H9 (cell line): ENCODE measurements at regions not wholly inside any gene's neighbourhood (a gene's known extent, or its start where the extent isn't known, plus 50 kb on each side); places are given as distances from the start of the nearest gene placed in this dataset.
A peak's percentile ranks its signal among the peaks of the same experiment; 100 is the strongest.

Source experiments
- DNase-seq: peaks from one replicate; pipeline ENCODE4 v3.0.0-alpha.2; 2017
- H2AFZ ChIP-seq: one replicate; pipeline ENCODE4 v1.6.1; 2013; ENCODE audit warnings: mild to moderate bottlenecking, low read length, control low read depth, moderate library complexity
- H2AK5ac ChIP-seq: 2 replicates; pipeline ENCODE4 v1.6.1; 2013; ENCODE audit warnings: low read length, control low read depth, mixed read lengths; ENCODE audit not compliant: insufficient read length
- H2BK120ac ChIP-seq: one replicate; pipeline ENCODE4 v1.6.1; 2013; ENCODE audit warnings: low read depth, mild to moderate bottlenecking, low read length, control low read depth, inconsistent platforms; ENCODE audit not compliant: poor library complexity, severe bottlenecking
- H2BK12ac ChIP-seq: 2 replicates; pipeline ENCODE4 v1.6.1; 2013; ENCODE audit warnings: low read length, control low read depth, mixed read lengths, low read depth; ENCODE audit not compliant: insufficient read length
- H2BK15ac ChIP-seq: 2 replicates; pipeline ENCODE4 v1.6.1; 2013; ENCODE audit warnings: low read depth, low read length, control low read depth
- H2BK20ac ChIP-seq: one replicate; pipeline ENCODE4 v1.6.1; 2013; ENCODE audit warnings: low read depth, mild to moderate bottlenecking, low read length, control low read depth, inconsistent platforms; ENCODE audit not compliant: poor library complexity, severe bottlenecking
- H2BK5ac ChIP-seq: 2 replicates; pipeline ENCODE4 v1.6.1; 2013; ENCODE audit warnings: low read length, control low read depth, mixed read lengths; ENCODE audit not compliant: insufficient read length
- H3K14ac ChIP-seq: 2 replicates; pipeline ENCODE4 v1.6.1; 2013; ENCODE audit warnings: low read length, control low read depth; ENCODE audit not compliant: insufficient read depth
- H3K18ac ChIP-seq: 2 replicates; pipeline ENCODE4 v1.6.1; 2013; ENCODE audit warnings: low read depth, mild to moderate bottlenecking, mixed read lengths, low read length, control low read depth; ENCODE audit not compliant: insufficient read length
- H3K23ac ChIP-seq: 2 replicates; pipeline ENCODE4 v1.6.1; 2013; ENCODE audit warnings: low read length, control low read depth, mixed read lengths, low read depth; ENCODE audit not compliant: insufficient read length
- H3K23me2 ChIP-seq: 2 replicates; pipeline ENCODE4 v1.6.1; 2013; ENCODE audit warnings: low read depth, mild to moderate bottlenecking, mixed read lengths, low read length, control low read depth; ENCODE audit not compliant: insufficient read length, poor library complexity, severe bottlenecking
- H3K27ac ChIP-seq: 2 replicates; pipeline ENCODE4 v1.5.1; 2013; ENCODE audit warnings: low read length, control low read depth, mixed read lengths, low read depth; ENCODE audit not compliant: insufficient read length
- H3K27me3 ChIP-seq: 2 replicates; pipeline ENCODE4 v1.6.1; 2013; ENCODE audit warnings: low read length, control low read depth, inconsistent platforms; ENCODE audit not compliant: insufficient read depth
- H3K4ac ChIP-seq: 2 replicates; pipeline ENCODE4 v1.6.1; 2013; ENCODE audit warnings: low read depth, mild to moderate bottlenecking, control low read depth, inconsistent platforms, low read length, moderate library complexity
- H3K4me1 ChIP-seq: 2 replicates; pipeline ENCODE4 v1.6.1; 2013; ENCODE audit warnings: low read length, control low read depth, inconsistent platforms; ENCODE audit not compliant: insufficient read depth
- H3K4me2 ChIP-seq: 2 replicates; pipeline ENCODE4 v1.6.1; 2013; ENCODE audit warnings: low read length, control low read depth, mixed read lengths; ENCODE audit not compliant: insufficient read length, insufficient read depth
- H3K56ac ChIP-seq: 2 replicates; pipeline ENCODE4 v1.6.1; 2013; ENCODE audit warnings: low read depth, mild to moderate bottlenecking, mixed read lengths, low read length, control low read depth; ENCODE audit not compliant: insufficient read length
- H3K79me1 ChIP-seq: 2 replicates; pipeline ENCODE4 v1.6.1; 2013; ENCODE audit warnings: low read depth, mild to moderate bottlenecking, moderate library complexity, low read length, control low read depth, inconsistent platforms; ENCODE audit not compliant: insufficient read depth, poor library complexity, severe bottlenecking
- H3K79me2 ChIP-seq: 2 replicates; pipeline ENCODE4 v1.6.1; 2013; ENCODE audit warnings: low read length, control low read depth, inconsistent platforms; ENCODE audit not compliant: insufficient read depth
- H3K9ac ChIP-seq: 2 replicates; pipeline ENCODE4 v1.6.1; 2013; ENCODE audit warnings: low read length, control low read depth, mixed read lengths; ENCODE audit not compliant: insufficient read length; ENCODE audit errors: extremely low read depth
- H3K9me3 ChIP-seq: one replicate; pipeline ENCODE4 v1.6.1; 2013; ENCODE audit warnings: low read depth, low read length, inconsistent platforms; ENCODE audit not compliant: control insufficient read depth
- H3T11ph ChIP-seq: one replicate; pipeline ENCODE4 v1.6.1; 2013; ENCODE audit warnings: mild to moderate bottlenecking, low read length, control low read depth, inconsistent platforms
- H4K20me1 ChIP-seq: one replicate; pipeline ENCODE4 v1.6.1; 2013; ENCODE audit not compliant: control insufficient read depth, insufficient read length, insufficient read depth
- H4K5ac ChIP-seq: 2 replicates; pipeline ENCODE4 v1.6.1; 2013; ENCODE audit warnings: low read depth, mild to moderate bottlenecking, mixed read lengths, low read length, control low read depth; ENCODE audit not compliant: insufficient read length
- H4K8ac ChIP-seq: replicated peaks from 2 replicates; pipeline ENCODE4 v1.6.1; 2013; ENCODE audit warnings: low read length, control low read depth, mixed read lengths, low read depth; ENCODE audit not compliant: insufficient read length
- H4K91ac ChIP-seq: 2 replicates; pipeline ENCODE4 v1.6.1; 2013; ENCODE audit warnings: low read depth, mild to moderate bottlenecking, moderate library complexity, mixed read lengths, low read length, control low read depth; ENCODE audit not compliant: insufficient read length
- H3K27ac Mint-ChIP-seq, 3 experiments: 2 replicates in 2 of 3; 3 replicates in 1 of 3; pipeline ENCODE4 v1.8.0; 2020 to 2021; ENCODE audit warnings: mixed read lengths in 3 of 3, mild to moderate bottlenecking in 1 of 3, moderate library complexity in 1 of 3
- H3K27me3 Mint-ChIP-seq: 2 replicates; pipeline ENCODE4 v1.8.0; 2021; ENCODE audit warnings: low read depth, mild to moderate bottlenecking, moderate library complexity, mixed read lengths
- H3K36me3 Mint-ChIP-seq, 3 experiments: 2 replicates in 2 of 3; 3 replicates in 1 of 3; pipeline ENCODE4 v1.8.0; 2020 to 2021; ENCODE audit warnings: low read depth in 3 of 3, mixed read lengths in 3 of 3; ENCODE audit not compliant: insufficient read depth in 1 of 3
- H3K4me1 Mint-ChIP-seq, 2 experiments: 2 replicates each; pipeline ENCODE4 v1.8.0; 2020; ENCODE audit warnings: mixed read lengths in 2 of 2
- H3K4me3 Mint-ChIP-seq, 2 experiments: 2 replicates in 1 of 2; 3 replicates in 1 of 2; pipeline ENCODE4 v1.8.0; 2020 to 2021; ENCODE audit warnings: mild to moderate bottlenecking in 2 of 2, mixed read lengths in 2 of 2, moderate library complexity in 1 of 2
- H3K9me3 Mint-ChIP-seq, 2 experiments: 2 replicates in 1 of 2; 3 replicates in 1 of 2; pipeline ENCODE4 v1.8.0; 2020; ENCODE audit warnings: mild to moderate bottlenecking in 2 of 2, mixed read lengths in 2 of 2, moderate library complexity in 1 of 2
- WGBS: extraction: QIAGEN DNeasy Blood & Tissue Kit; methylation state at CpG from one replicate; pipeline ENCODE4 v1.1.7; 2013; ENCODE audit warnings: missing lambda C conversion rate, low lambda C conversion rate, mixed read lengths; ENCODE audit not compliant: insufficient read length; ENCODE audit errors: extremely low coverage; 5-methylcytosine and 5-hydroxymethylcytosine counted together
- TF ChIP-seq, protein P1 (sequence below): fragments of 200-600 bp; sonication (generic); conservative IDR thresholded peaks from 3 replicates; pipeline ENCODE4 v1.8.0; 2021; ENCODE audit warnings: antibody characterized with exemption, mild to moderate bottlenecking

DNA sequence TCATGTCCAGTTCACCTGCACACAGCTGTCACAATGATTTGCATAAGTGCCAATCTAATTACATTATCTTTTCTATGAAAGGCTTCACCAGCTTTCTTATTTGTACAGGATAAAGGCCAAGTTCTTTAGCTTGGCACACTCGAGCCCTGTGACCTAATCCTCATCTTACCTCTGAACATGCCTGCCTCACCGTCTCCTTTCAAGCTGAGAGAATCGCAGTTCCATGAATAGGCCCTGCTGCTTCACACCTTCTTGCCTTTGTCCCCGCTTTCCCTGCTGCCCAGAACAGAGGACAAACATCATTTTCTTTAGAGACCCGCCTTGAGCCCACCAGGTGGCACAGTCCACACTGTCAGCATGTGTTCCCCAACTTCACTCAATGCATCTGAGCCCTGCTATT is 1094.7 kb downstream of the BCL11A start:
- H3K9me3 Mint-ChIP-seq = no peaks in the 10 kb centered on the region; a peak in 1 of 5 replicates
- Histone ChIP-seq H4K20me1 (no peaks in the 10 kb centered on the region), H3K4me2 (no peak overlapping the region), H3K23me2 (no peaks in the 10 kb centered on the region), H3K9ac (no peak overlapping the region), H3K27me3 (no peaks in the 10 kb centered on the region), H2AFZ (no peak overlapping the region), H4K91ac (no peak overlapping the region), H2BK20ac (no peak overlapping the region), H3K14ac (no peak overlapping the region), H3K79me2 (no peaks in the 10 kb centered on the region), H2BK12ac (no peak overlapping the region), H3K27ac (no peak overlapping the region), H2BK120ac (no peak overlapping the region), H3K56ac (no peak overlapping the region), H3K9me3 (no peaks in the 10 kb centered on the region), H3K23ac (no peak overlapping the region), H3K79me1 (no peaks in the 10 kb centered on the region), H3K4ac (no peak overlapping the region), H4K5ac (no peak overlapping the region), H2AK5ac (no peak overlapping the region), H3T11ph (no peak overlapping the region), H2BK5ac (no peak overlapping the region), H3K4me1 (no peaks in the 10 kb centered on the region; the same call in 1 of the 2 replicates), H4K8ac (no peak overlapping the region), H3K18ac (no peak overlapping the region), H2BK15ac (no peak overlapping the region)
- no peak overlapping the region; a peak in 1 of 7 replicates for H3K27ac Mint-ChIP-seq
- DNase-seq = peak; percentile 31
- TF ChIP-seq, protein P1, sequence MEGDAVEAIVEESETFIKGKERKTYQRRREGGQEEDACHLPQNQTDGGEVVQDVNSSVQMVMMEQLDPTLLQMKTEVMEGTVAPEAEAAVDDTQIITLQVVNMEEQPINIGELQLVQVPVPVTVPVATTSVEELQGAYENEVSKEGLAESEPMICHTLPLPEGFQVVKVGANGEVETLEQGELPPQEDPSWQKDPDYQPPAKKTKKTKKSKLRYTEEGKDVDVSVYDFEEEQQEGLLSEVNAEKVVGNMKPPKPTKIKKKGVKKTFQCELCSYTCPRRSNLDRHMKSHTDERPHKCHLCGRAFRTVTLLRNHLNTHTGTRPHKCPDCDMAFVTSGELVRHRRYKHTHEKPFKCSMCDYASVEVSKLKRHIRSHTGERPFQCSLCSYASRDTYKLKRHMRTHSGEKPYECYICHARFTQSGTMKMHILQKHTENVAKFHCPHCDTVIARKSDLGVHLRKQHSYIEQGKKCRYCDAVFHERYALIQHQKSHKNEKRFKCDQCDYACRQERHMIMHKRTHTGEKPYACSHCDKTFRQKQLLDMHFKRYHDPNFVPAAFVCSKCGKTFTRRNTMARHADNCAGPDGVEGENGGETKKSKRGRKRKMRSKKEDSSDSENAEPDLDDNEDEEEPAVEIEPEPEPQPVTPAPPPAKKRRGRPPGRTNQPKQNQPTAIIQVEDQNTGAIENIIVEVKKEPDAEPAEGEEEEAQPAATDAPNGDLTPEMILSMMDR = 0 out of 3 replicates have a peak, but pooled peaks have one; percentile 15
- WGBS = no CpG with 5 or more reads among the region's 5 CpGs
- no peak overlapping the region for H3K4me3 Mint-ChIP-seq
- peaks cover 24% of the 10 kb centered on the region in 2 experiments for H3K4me1 Mint-ChIP-seq
- H3K36me3 Mint-ChIP-seq = peaks cover 0 to 2% (median 0%) of the 10 kb centered on the region in 3 experiments; a peak in 1 of 7 replicates
- H3K27me3 Mint-ChIP-seq = 0 out of 2 replicates have a peak, but pooled peaks cover 2% of the 10 kb centered on the region
